ENCODE measurements at regions not wholly inside any gene's neighbourhood (a gene's known extent, or its start where the extent isn't known, plus 50 kb on each side); places are given as distances from the start of the nearest gene placed in this dataset.
"Not testable (repeated sequence)": the region's sequence is repeated elsewhere in the genome, so short reads cannot be mapped to it uniquely, and the experiment has no call there.

GRCh38 chr18:60193780-60194179 lies 178.8 kb downstream of the MC4R start:
- H3K27ac ChIP-seq, result no peak overlapping the region
- CTCF ChIA-PET, result interaction anchor here (0.7 kb wide), 1 partner anchor 1007 kb away, joined by 3 read pairs; no protein-coding TSS in a partner anchor
- POLR2A ChIA-PET (ENCODE audit: low non-redundant PET), result no interaction called here
- TF ChIP-seq CTCF (conservative IDR thresholded peaks at IDR 0.05; ENCODE audit: low read depth), result no peak
- DNase-seq (ENCODE audit: low spot score), result no peak

- no peak for DNase-seq (ENCODE audit: low spot score)
- no peak overlapping the region for H3K27ac ChIP-seq
- TF ChIP-seq CTCF (conservative IDR thresholded peaks at IDR 0.05; ENCODE audit: low read depth), result no peak
- ChIA-PET POLR2A (ENCODE audit: low non-redundant PET) (no interaction called here), CTCF (no interaction called here)
Measured at GRCh38 chr18:60191926-60192325, 180.6 kb downstream of the MC4R start.

GRCh38 chr18:60189856-60190255 lies 182.7 kb downstream of the MC4R start:
- no peak for DNase-seq (ENCODE audit: low spot score)
- POLR2A ChIA-PET (ENCODE audit: low non-redundant PET), result no interaction called here
- CTCF ChIA-PET, result no interaction called here
- no peak overlapping the region for H3K27ac ChIP-seq
- TF ChIP-seq CTCF (conservative IDR thresholded peaks at IDR 0.05; ENCODE audit: low read depth), result no peak

GRCh38 chr18:60188958-60189357 lies 183.6 kb downstream of the MC4R start:
- no peak for TF ChIP-seq CTCF (conservative IDR thresholded peaks at IDR 0.05; ENCODE audit: low read depth)
- no peak for DNase-seq (ENCODE audit: low spot score)
- POLR2A ChIA-PET (ENCODE audit: low non-redundant PET), result no interaction called here
- H3K27ac ChIP-seq, result no peak overlapping the region
- CTCF ChIA-PET, result no interaction called here

- no peak overlapping the region for H3K27ac ChIP-seq
- ChIA-PET CTCF (interaction anchor here (0.7 kb wide), 1 partner anchor 626 kb away, joined by 5 read pairs; no protein-coding TSS in a partner anchor), POLR2A (ENCODE audit: low non-redundant PET) (no interaction called here)
- no peak for DNase-seq (ENCODE audit: low spot score)
- TF ChIP-seq CTCF (conservative IDR thresholded peaks at IDR 0.05; ENCODE audit: low read depth), result no peak
Measured at GRCh38 chr18:60182223-60182622, 190.4 kb downstream of the MC4R start.

GRCh38 chr18:60180671-60181070 lies 191.9 kb downstream of the MC4R start:
- TF ChIP-seq CTCF (conservative IDR thresholded peaks at IDR 0.05; ENCODE audit: low read depth), result no peak
- no peak for DNase-seq (ENCODE audit: low spot score)
- CTCF ChIA-PET, result no interaction called here
- H3K27ac ChIP-seq, result no peak overlapping the region
- POLR2A ChIA-PET (ENCODE audit: low non-redundant PET), result no interaction called here

GRCh38 chr18:60178224-60178623 lies 194.4 kb downstream of the MC4R start:
- DNase-seq (ENCODE audit: low spot score); POLR2A ChIA-PET (ENCODE audit: low non-redundant PET); H3K27ac ChIP-seq: not testable (repeated sequence)
- CTCF ChIA-PET, result interaction anchor here (0.6 kb wide), 1 partner anchor 156 kb away, joined by 3 read pairs; no protein-coding TSS in a partner anchor

Measured in RWPE1 (cell line).